Gastroesophageal sphincter (tissue), 3 donors: ENCODE measurements at regions not wholly inside any gene's neighbourhood (a gene's known extent, or its start where the extent isn't known, plus 50 kb on each side); places are given as distances from the start of the nearest gene placed in this dataset.

Experiments used
- EP300 ChIP-seq: sonication (generic); formaldehyde crosslinking; IDR thresholded peaks from one replicate; pipeline ENCODE4 v1.6.1; 2017; ENCODE audit warnings: antibody characterized with exemption, mild to moderate bottlenecking
- POLR2A ChIP-seq, 2 donors: fragments of 450-650 bp; IDR thresholded peaks; one replicate each; pipeline ENCODE4 v1.6.1; 2017; ENCODE audit warnings: antibody characterized with exemption in 2 of 2, mild to moderate bottlenecking in 2 of 2, moderate library complexity in 1 of 2
- POLR2AphosphoS5 ChIP-seq: sonication (generic); formaldehyde crosslinking; IDR thresholded peaks from one replicate; pipeline ENCODE4 v1.6.1; 2017; ENCODE audit warnings: antibody characterized with exemption
- TF ChIP-seq, protein P1 (sequence below), 4 experiments: fragments of 200-600 bp in 2 of 4; fragments of 450-650 bp in 2 of 4; sonication (generic) in 1 of 4; IDR thresholded peaks; one replicate each; pipeline ENCODE4 v1.5.1; 2017 to 2019; ENCODE audit warnings: antibody characterized with exemption in 4 of 4, mild to moderate bottlenecking in 2 of 4, moderate library complexity in 2 of 4

DNA sequence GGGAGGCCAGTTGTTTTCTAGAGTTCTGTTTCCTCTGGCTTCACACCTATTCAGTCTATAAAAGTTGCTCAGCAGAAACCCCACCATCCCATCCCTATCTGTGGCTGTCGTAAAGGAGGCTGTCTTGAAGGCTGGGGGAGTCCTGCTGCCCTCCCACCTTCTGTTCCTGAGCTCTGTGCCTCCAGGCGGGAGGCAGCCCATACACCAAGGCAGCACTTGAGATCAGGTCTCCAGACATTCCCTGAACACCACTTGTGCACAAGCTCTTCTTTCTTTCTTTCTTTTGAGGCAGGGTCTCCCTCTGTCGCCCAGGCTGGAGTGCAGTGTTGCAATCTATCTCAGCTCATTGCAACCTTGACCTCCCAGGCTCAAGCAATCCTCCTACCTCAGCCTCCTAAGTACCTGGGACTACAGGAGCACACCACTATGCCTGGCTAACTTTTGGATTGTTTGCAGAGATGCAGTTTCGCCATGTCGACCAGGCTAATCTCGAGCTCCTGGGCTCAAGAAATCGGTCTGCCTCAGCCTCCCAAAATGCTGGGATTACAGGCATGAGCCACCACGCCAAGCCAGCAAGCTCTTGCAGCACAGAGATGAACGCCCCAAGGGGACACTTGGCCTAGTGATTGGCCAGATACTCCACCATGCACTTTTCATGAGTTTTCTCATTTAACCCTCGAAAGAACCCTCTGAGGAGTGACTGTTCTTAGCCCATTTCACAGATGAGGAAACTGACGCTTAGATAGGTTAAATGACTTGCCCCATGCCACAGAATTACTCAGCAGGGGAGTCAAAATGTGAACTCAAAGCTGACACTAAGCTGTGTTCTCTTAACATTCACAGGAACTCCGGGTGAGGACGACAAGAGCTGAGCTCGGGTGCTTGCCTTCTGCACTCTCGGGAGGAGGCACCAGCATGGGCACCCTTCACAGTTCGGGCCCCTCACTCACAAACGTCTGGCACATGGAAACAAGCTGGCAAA is 55.8 kb upstream of the ENPP6 start:
- no peak for TF ChIP-seq POLR2A (IDR thresholded peaks at IDR 0.05)
- TF ChIP-seq POLR2AphosphoS5: no peak
- TF ChIP-seq EP300: no peak
- TF ChIP-seq, protein P1, sequence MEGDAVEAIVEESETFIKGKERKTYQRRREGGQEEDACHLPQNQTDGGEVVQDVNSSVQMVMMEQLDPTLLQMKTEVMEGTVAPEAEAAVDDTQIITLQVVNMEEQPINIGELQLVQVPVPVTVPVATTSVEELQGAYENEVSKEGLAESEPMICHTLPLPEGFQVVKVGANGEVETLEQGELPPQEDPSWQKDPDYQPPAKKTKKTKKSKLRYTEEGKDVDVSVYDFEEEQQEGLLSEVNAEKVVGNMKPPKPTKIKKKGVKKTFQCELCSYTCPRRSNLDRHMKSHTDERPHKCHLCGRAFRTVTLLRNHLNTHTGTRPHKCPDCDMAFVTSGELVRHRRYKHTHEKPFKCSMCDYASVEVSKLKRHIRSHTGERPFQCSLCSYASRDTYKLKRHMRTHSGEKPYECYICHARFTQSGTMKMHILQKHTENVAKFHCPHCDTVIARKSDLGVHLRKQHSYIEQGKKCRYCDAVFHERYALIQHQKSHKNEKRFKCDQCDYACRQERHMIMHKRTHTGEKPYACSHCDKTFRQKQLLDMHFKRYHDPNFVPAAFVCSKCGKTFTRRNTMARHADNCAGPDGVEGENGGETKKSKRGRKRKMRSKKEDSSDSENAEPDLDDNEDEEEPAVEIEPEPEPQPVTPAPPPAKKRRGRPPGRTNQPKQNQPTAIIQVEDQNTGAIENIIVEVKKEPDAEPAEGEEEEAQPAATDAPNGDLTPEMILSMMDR (IDR thresholded peaks at IDR 0.05): no peak
